MCF 10A (cell line): ENCODE measurements at regions not wholly inside any gene's neighbourhood (a gene's known extent, or its start where the extent isn't known, plus 50 kb on each side); places are given as distances from the start of the nearest gene placed in this dataset.

ENCODE experiments used
- BruUV-seq: library from RNA; stranded (reverse); fragments of 400-500 nt; replicated peaks from 2 replicates; lab custom pipeline; 2021; lab: Mats Ljungman, UMichigan
- CTCF ChIA-PET: fragments of 300-600 bp; sonication (Branson Sonifier 250); formaldehyde crosslinking; extraction: SDS; loops from one replicate; lab custom pipeline; 2021; ENCODE audit warnings: antibody characterized with exemption, inconsistent platforms; lab: Yijun Ruan, JAX
- POLR2A ChIA-PET: fragments of 300-600, 350-650 bp; sonication (Branson Sonifier 250); formaldehyde crosslinking; extraction: SDS; loops from one replicate; lab custom pipeline; 2020; ENCODE audit warnings: antibody characterized with exemption, inconsistent platforms; lab: Yijun Ruan, JAX
- DNase-seq: peaks from one replicate; pipeline ENCODE4 v3.0.0-alpha.2; 2018; ENCODE audit not compliant: unreplicated experiment
- H3K27ac Mint-ChIP-seq: one replicate; pipeline ENCODE4 v1.8.0; 2022; ENCODE audit warnings: mild to moderate bottlenecking, low read depth, mixed read lengths; ENCODE audit not compliant: unreplicated experiment
- H3K27me3 Mint-ChIP-seq: one replicate; pipeline ENCODE4 v1.8.0; 2022; ENCODE audit warnings: mixed read lengths; ENCODE audit not compliant: insufficient read depth, unreplicated experiment
- H3K36me3 Mint-ChIP-seq: one replicate; pipeline ENCODE4 v1.8.0; 2022; ENCODE audit warnings: mild to moderate bottlenecking, moderate library complexity, mixed read lengths; ENCODE audit not compliant: insufficient read depth, unreplicated experiment
- H3K4me1 Mint-ChIP-seq: one replicate; pipeline ENCODE4 v1.8.0; 2022; ENCODE audit warnings: mixed read lengths; ENCODE audit not compliant: insufficient read depth, unreplicated experiment
- H3K4me3 Mint-ChIP-seq: one replicate; pipeline ENCODE4 v1.8.0; 2022; ENCODE audit warnings: mild to moderate bottlenecking, moderate library complexity, mixed read lengths; ENCODE audit not compliant: unreplicated experiment
- H3K9me3 Mint-ChIP-seq: one replicate; pipeline ENCODE4 v1.8.0; 2022; ENCODE audit warnings: mixed read lengths; ENCODE audit not compliant: unreplicated experiment
- intact Hi-C: fragments of 100-400 bp; cut with micrococcal nuclease; formaldehyde crosslinking; loops from 2 replicates; pipeline ENCODE4 v1.14.1; 2022
- TF ChIP-seq, protein P1 (sequence below): fragments of 200-600 bp; IDR thresholded peaks from one replicate; pipeline ENCODE4 v1.8.0; 2022; ENCODE audit warnings: antibody characterized with exemption, mild to moderate bottlenecking; ENCODE audit not compliant: unreplicated experiment

DNA sequence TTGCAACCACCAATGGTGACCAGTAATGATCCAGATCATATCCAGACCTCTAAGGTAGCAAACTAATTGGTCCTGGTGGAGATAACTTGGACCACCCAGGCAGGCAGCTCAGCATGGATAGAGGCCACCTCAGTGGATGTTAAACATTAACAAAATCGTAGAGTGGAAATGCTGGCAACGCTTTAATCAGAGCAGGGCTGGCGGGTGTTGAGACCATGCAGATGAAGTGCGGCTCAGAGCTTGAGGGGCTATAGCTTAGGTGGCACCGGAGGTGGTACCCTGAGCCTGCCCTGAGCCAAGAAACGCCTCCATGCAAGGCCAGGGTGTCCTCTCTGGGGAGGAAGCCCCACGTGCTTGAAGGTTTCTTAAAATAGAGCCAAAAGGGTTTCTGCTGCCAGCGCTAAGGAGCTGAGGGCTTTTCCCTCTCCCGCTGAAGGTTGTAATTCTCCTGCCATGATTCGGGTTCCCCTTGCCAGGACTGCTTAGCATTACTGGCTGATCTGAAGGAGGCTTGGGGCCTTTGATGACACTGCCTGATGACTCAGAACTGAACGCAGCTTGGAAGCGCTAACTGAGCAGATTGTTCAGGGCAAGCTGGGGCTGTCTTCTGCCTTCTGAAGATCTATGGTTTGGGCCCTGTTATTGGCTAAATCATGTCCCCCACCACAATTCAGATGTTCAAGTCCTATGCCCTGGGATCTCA, 177.8 kb upstream of the ATP6AP2 start:
- Mint-ChIP-seq H3K36me3 (no peaks in the 10 kb centered on the region), H3K27me3 (peaks cover 89% of the 10 kb centered on the region), H3K4me1 (no peaks in the 10 kb centered on the region), H3K4me3 (no peak overlapping the region), H3K9me3 (peaks cover 2% of the 10 kb centered on the region), H3K27ac (no peak overlapping the region)
- DNase-seq: peak; percentile 29
- TF ChIP-seq, protein P1, sequence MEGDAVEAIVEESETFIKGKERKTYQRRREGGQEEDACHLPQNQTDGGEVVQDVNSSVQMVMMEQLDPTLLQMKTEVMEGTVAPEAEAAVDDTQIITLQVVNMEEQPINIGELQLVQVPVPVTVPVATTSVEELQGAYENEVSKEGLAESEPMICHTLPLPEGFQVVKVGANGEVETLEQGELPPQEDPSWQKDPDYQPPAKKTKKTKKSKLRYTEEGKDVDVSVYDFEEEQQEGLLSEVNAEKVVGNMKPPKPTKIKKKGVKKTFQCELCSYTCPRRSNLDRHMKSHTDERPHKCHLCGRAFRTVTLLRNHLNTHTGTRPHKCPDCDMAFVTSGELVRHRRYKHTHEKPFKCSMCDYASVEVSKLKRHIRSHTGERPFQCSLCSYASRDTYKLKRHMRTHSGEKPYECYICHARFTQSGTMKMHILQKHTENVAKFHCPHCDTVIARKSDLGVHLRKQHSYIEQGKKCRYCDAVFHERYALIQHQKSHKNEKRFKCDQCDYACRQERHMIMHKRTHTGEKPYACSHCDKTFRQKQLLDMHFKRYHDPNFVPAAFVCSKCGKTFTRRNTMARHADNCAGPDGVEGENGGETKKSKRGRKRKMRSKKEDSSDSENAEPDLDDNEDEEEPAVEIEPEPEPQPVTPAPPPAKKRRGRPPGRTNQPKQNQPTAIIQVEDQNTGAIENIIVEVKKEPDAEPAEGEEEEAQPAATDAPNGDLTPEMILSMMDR: no peak
- POLR2A ChIA-PET: interaction anchor here (1.2 kb wide), 1 partner anchor 9 kb away, joined by 4 read pairs; no protein-coding TSS in a partner anchor
- CTCF ChIA-PET: no interaction called here
- BruUV-seq: no TSS peak
- intact Hi-C loops: no loop called here

- TF ChIP-seq, protein P1: no peak
- no peak overlapping the region for H3K27ac Mint-ChIP-seq
- H3K4me3 Mint-ChIP-seq: no peak overlapping the region
- CTCF ChIA-PET: interaction anchor here (0.5 kb wide), 1 partner anchor 161 kb away, joined by 3 read pairs; no protein-coding TSS in a partner anchor
- intact Hi-C loops: no loop called here
- peaks cover 48% of the 10 kb centered on the region for H3K27me3 Mint-ChIP-seq
- H3K9me3 Mint-ChIP-seq: peaks cover 5% of the 10 kb centered on the region
- H3K36me3 Mint-ChIP-seq: no peaks in the 10 kb centered on the region
- BruUV-seq: no TSS peak
- no peak for DNase-seq
- no peaks in the 10 kb centered on the region for H3K4me1 Mint-ChIP-seq
- POLR2A ChIA-PET: no interaction called here
Measured at GRCh38 chrX:40395102-40395501, 185.7 kb upstream of the ATP6AP2 start.

- ChIA-PET CTCF (no interaction called here), POLR2A (no interaction called here)
- H3K27me3 Mint-ChIP-seq: peaks cover 40% of the 10 kb centered on the region
- H3K36me3 Mint-ChIP-seq: no peaks in the 10 kb centered on the region
- TF ChIP-seq, protein P1: no peak
- no TSS peak for BruUV-seq
- intact Hi-C loops: no loop called here
- H3K27ac Mint-ChIP-seq: no peak overlapping the region
- no peaks in the 10 kb centered on the region for H3K4me1 Mint-ChIP-seq
- no peak overlapping the region for H3K4me3 Mint-ChIP-seq
- H3K9me3 Mint-ChIP-seq: peaks cover 5% of the 10 kb centered on the region
- DNase-seq: no peak
Measured at GRCh38 chrX:40394302-40394701, 186.5 kb upstream of the ATP6AP2 start.

DNA sequence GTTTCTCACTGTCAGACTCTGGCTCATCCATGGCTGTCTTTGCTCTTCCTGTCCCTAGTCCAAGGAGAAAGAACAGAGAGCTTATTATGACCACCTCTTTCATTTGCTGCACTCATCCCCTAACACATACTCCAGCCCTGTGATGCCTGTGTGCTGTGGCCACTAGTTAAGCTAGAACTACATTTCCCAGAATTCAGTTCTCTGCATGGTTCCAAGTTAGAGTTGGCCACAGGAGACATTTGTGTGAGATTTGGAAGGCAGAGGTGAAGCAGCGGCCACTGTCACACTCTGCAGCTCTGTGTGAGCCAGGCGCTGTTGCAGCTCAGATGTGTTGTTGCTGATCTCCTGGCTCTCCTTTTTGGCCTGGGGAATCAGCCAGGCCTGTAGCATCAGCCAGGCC, 188.2 kb upstream of the ATP6AP2 start:
- Mint-ChIP-seq H3K9me3 (peaks cover 5% of the 10 kb centered on the region), H3K4me1 (no peaks in the 10 kb centered on the region), H3K27me3 (peaks cover 36% of the 10 kb centered on the region), H3K27ac (no peak overlapping the region), H3K4me3 (no peak overlapping the region), H3K36me3 (no peaks in the 10 kb centered on the region)
- no peak for DNase-seq
- intact Hi-C loops: no loop called here
- BruUV-seq: no TSS peak
- CTCF ChIA-PET: interaction anchor here (0.5 to 0.6 kb wide), 2 partner anchors 378 to 800 kb away, joined by 3 read pairs; no protein-coding TSS in a partner anchor
- TF ChIP-seq, protein P1: no peak
- POLR2A ChIA-PET: interaction anchor here (1.1 kb wide), 1 partner anchor 14 kb away, joined by 3 read pairs; no protein-coding TSS in a partner anchor
